ENCODE measurements at regions not wholly inside any gene's neighbourhood (a gene's known extent, or its start where the extent isn't known, plus 50 kb on each side); places are given as distances from the start of the nearest gene placed in this dataset.

DNA sequence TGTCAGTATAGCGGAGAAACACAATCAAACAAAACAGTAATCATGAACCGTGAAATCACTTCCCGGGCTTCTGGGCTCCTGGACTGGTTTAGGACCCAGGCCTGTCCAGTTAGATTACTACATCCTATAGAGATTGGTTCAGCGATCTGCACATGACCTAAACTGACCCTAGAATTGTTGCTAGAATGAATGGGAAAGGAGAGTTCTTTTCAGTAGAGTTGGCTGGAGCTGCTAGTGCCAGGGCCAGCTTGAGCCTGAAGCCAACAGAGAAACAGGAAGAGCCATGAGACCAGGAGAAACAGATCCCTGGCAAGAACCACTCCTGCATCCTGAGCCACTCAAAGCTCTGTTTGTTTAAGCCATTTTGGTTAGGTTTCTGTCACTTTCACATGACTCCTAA is 474.3 kb upstream of the C1orf87 start:
- TF ChIP-seq, protein P1, sequence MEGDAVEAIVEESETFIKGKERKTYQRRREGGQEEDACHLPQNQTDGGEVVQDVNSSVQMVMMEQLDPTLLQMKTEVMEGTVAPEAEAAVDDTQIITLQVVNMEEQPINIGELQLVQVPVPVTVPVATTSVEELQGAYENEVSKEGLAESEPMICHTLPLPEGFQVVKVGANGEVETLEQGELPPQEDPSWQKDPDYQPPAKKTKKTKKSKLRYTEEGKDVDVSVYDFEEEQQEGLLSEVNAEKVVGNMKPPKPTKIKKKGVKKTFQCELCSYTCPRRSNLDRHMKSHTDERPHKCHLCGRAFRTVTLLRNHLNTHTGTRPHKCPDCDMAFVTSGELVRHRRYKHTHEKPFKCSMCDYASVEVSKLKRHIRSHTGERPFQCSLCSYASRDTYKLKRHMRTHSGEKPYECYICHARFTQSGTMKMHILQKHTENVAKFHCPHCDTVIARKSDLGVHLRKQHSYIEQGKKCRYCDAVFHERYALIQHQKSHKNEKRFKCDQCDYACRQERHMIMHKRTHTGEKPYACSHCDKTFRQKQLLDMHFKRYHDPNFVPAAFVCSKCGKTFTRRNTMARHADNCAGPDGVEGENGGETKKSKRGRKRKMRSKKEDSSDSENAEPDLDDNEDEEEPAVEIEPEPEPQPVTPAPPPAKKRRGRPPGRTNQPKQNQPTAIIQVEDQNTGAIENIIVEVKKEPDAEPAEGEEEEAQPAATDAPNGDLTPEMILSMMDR (conservative IDR thresholded peaks at IDR 0.05 in 1 of 2, IDR thresholded peaks at IDR 0.05 in 1 of 2; ENCODE audit: low read depth in 1 of 2, low read length in 2 of 2): no peak
- TF ChIP-seq EZH2 (IDR thresholded peaks at IDR 0.05; ENCODE audit: low read length, missing control alignments): no peak

Measured in fibroblast of lung (primary cell).